GM12864 (cell line): ENCODE measurements at regions not wholly inside any gene's neighbourhood (a gene's known extent, or its start where the extent isn't known, plus 50 kb on each side); places are given as distances from the start of the nearest gene placed in this dataset.

Source experiments
- DNase-seq: peaks from one replicate; pipeline ENCODE4 v3.0.0-alpha.2; 2011; ENCODE audit warnings: low read depth
- H3K4me3 ChIP-seq: 2 replicates; pipeline ENCODE4 v1.5.1; 2011; ENCODE audit warnings: mild to moderate bottlenecking, low read depth, low read length, control low read depth
- CTCF ChIP-seq: IDR thresholded peaks from 2 replicates; pipeline ENCODE4 v1.5.1; 2011; ENCODE audit warnings: low read depth, mild to moderate bottlenecking, moderate library complexity, low read length, control low read depth, inconsistent platforms; ENCODE audit errors: missing control alignments

- no peak for DNase-seq
- no peak overlapping the region for H3K4me3 ChIP-seq
- TF ChIP-seq CTCF: no peak
Observed at GRCh38 chr10:120253131-120253530, 203.9 kb upstream of the PLPP4 start.

- no peak for TF ChIP-seq CTCF
- no peak for DNase-seq
- no peak overlapping the region for H3K4me3 ChIP-seq
Observed at GRCh38 chr10:120260456-120260855, 196.6 kb upstream of the PLPP4 start.

- DNase-seq: peak; percentile 2
- no peak overlapping the region for H3K4me3 ChIP-seq
- TF ChIP-seq CTCF: no peak
Observed at GRCh38 chr10:120262857-120263547, 194.0 kb upstream of the PLPP4 start.

- no peak for DNase-seq
- no peak overlapping the region for H3K4me3 ChIP-seq
- no peak for TF ChIP-seq CTCF
Observed at GRCh38 chr10:120266022-120266421, 191.0 kb upstream of the PLPP4 start.

GRCh38 chr10:120270906-120271305 is 186.1 kb upstream of the PLPP4 start:
- no peak for TF ChIP-seq CTCF
- DNase-seq: no peak

GRCh38 chr10:120271696-120272095 is 185.3 kb upstream of the PLPP4 start:
- TF ChIP-seq CTCF: no peak
- no peak for DNase-seq
- no peak overlapping the region for H3K4me3 ChIP-seq

More at GRCh38 chr10:120270906-120271305, 186.1 kb upstream of the PLPP4 start:
- H3K4me3 ChIP-seq: no peak overlapping the region

GRCh38 chr10:120272350-120272749 is 184.7 kb upstream of the PLPP4 start:
- no peak for DNase-seq
- TF ChIP-seq CTCF: no peak
- H3K4me3 ChIP-seq: no peak overlapping the region
